Thyroid gland (tissue), 4 donors: ENCODE measurements at regions not wholly inside any gene's neighbourhood (a gene's known extent, or its start where the extent isn't known, plus 50 kb on each side); places are given as distances from the start of the nearest gene placed in this dataset.

Experiments used
- POLR2A ChIP-seq, 2 donors: fragments of 450-650 bp; IDR thresholded peaks; one replicate each; pipeline ENCODE4 v1.6.1; 2017; ENCODE audit warnings: antibody characterized with exemption in 2 of 2, mild to moderate bottlenecking in 2 of 2, moderate library complexity in 1 of 2
- TF ChIP-seq, protein P1 (sequence below), 6 experiments: fragments of 200-600 bp in 3 of 6; fragments of 450-650 bp in 3 of 6; sonication (generic) in 3 of 6; IDR thresholded peaks; one replicate each; pipeline ENCODE4 v1.5.1; 2016 to 2019; ENCODE audit warnings: antibody characterized with exemption in 6 of 6, mild to moderate bottlenecking in 2 of 6, inconsistent platforms in 1 of 6, moderate library complexity in 1 of 6

DNA sequence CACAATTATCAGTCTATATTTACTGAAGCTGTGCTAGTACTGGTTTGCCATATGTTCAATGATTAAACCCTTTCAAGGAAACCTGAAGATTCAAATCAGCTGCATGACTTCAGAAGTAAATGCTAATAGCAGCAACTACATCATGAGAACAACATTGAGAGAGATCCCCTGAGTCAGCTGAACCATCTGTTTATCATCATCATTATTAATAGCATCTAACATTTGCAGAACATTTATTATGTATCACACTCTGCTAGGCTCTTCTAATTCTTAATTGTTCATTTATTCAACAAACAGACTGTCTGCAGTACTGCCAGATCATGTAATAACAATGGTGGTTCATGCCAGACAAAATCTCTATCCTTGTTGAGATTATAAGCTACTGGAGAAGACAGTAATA, 157.4 kb downstream of the KLHL28 start:
- TF ChIP-seq, protein P1, sequence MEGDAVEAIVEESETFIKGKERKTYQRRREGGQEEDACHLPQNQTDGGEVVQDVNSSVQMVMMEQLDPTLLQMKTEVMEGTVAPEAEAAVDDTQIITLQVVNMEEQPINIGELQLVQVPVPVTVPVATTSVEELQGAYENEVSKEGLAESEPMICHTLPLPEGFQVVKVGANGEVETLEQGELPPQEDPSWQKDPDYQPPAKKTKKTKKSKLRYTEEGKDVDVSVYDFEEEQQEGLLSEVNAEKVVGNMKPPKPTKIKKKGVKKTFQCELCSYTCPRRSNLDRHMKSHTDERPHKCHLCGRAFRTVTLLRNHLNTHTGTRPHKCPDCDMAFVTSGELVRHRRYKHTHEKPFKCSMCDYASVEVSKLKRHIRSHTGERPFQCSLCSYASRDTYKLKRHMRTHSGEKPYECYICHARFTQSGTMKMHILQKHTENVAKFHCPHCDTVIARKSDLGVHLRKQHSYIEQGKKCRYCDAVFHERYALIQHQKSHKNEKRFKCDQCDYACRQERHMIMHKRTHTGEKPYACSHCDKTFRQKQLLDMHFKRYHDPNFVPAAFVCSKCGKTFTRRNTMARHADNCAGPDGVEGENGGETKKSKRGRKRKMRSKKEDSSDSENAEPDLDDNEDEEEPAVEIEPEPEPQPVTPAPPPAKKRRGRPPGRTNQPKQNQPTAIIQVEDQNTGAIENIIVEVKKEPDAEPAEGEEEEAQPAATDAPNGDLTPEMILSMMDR (IDR thresholded peaks at IDR 0.05): no peak
- TF ChIP-seq POLR2A (IDR thresholded peaks at IDR 0.05): no peak
